ENCODE measurements at regions not wholly inside any gene's neighbourhood (a gene's known extent, or its start where the extent isn't known, plus 50 kb on each side); places are given as distances from the start of the nearest gene placed in this dataset.
A peak's percentile ranks its signal among the peaks of the same experiment; 100 is the strongest.

DNA sequence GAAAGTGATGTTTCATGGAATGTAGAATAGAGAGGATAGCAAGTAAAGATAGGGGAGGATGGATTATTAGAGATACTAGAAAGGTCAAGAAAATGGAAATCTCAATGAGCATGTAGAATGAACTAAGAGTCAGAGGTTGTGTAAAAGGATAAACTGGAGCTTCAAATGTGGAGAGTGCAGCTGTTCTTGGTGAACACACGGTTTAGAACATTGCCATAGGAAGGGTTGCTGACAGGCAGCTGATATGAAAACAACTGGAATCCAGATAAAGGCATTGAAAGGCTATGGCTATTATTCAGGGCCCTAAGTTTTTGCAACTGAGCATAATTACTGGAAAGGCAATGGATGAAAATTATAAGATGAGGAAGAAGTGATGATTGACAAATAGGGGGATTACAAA is 239.6 kb upstream of the VEGFC start:
- TF ChIP-seq, protein P1, sequence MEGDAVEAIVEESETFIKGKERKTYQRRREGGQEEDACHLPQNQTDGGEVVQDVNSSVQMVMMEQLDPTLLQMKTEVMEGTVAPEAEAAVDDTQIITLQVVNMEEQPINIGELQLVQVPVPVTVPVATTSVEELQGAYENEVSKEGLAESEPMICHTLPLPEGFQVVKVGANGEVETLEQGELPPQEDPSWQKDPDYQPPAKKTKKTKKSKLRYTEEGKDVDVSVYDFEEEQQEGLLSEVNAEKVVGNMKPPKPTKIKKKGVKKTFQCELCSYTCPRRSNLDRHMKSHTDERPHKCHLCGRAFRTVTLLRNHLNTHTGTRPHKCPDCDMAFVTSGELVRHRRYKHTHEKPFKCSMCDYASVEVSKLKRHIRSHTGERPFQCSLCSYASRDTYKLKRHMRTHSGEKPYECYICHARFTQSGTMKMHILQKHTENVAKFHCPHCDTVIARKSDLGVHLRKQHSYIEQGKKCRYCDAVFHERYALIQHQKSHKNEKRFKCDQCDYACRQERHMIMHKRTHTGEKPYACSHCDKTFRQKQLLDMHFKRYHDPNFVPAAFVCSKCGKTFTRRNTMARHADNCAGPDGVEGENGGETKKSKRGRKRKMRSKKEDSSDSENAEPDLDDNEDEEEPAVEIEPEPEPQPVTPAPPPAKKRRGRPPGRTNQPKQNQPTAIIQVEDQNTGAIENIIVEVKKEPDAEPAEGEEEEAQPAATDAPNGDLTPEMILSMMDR (IDR thresholded peaks at IDR 0.05): no peak
- TF ChIP-seq POLR2A (IDR thresholded peaks at IDR 0.05) (no peak), POLR2AphosphoS5 (IDR thresholded peaks at IDR 0.05) (no peak)
- Histone ChIP-seq H3K9me3 (no peaks in the 10 kb centered on the region), H3K36me3 (no peaks in the 10 kb centered on the region), H3K27me3 (replicated peaks; ENCODE audit: insufficient read depth) (no peaks in the 10 kb centered on the region), H3K27ac (no peak overlapping the region), H3K4me1 (replicated peaks) (no peaks in the 10 kb centered on the region), H3K4me3 (no peak overlapping the region)
- intact Hi-C loops (cut with DNase I): no loop called here
- 64% methylated on average over 1 of the region's 1 CpG for WGBS
- no peak for DNase-seq (ENCODE audit: low spot score)

DNA sequence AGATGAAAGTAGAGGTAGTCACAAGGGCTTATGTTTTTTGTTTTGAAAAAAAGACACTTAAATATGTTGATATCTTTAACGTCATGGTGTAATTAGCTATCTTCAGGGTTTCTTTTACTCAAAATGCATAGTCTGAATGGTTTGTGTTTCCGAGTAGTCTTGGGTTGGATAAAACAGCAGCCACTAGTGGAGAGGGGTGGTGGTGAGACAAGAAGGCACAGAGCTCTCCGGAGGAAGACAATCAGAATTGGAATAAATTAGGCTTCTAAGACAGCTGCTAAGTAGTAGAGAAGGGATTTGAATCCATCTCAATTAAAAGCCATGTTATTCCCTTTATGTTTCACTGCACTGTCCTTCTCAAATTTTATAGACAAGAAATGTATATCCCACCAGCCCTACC is 240.4 kb upstream of the VEGFC start:
- intact Hi-C loops (cut with DNase I): no loop called here
- H3K4me3 ChIP-seq: no peak overlapping the region
- no peak overlapping the region for H3K27ac ChIP-seq
- no peak for DNase-seq (ENCODE audit: low spot score)
- no peaks in the 10 kb centered on the region for H3K4me1 ChIP-seq (replicated peaks)
- no peaks in the 10 kb centered on the region for H3K36me3 ChIP-seq
- WGBS: 71% methylated on average over 3 of the region's 3 CpGs
- TF ChIP-seq, protein P1 (IDR thresholded peaks at IDR 0.05): no peak
- no peak for TF ChIP-seq POLR2A (IDR thresholded peaks at IDR 0.05)
- no peak for TF ChIP-seq POLR2AphosphoS5 (IDR thresholded peaks at IDR 0.05)
- no peaks in the 10 kb centered on the region for H3K9me3 ChIP-seq
- no peaks in the 10 kb centered on the region for H3K27me3 ChIP-seq (replicated peaks; ENCODE audit: insufficient read depth)

DNA sequence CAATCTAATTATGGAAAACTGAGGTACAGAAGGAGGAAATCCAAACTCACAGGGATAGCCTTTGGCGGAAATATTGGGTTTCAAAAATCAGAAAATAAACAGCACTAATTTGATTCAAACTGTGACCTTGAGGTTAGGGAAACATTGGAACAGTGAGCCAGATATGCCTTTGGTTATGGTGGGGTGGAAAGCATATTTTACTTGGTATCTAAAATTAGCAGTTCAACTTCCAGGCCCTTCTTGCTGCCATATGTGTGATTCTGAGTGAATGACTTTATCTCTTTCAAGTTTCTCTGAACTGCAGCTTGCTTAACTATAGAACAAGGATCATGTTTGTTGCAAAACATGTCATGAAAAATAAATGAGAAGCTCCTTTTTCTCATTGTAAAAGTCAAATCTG is 240.9 kb upstream of the VEGFC start:
- WGBS: 91% methylated on average over 1 of the region's 1 CpG
- H3K27me3 ChIP-seq (replicated peaks; ENCODE audit: insufficient read depth): no peaks in the 10 kb centered on the region
- H3K27ac ChIP-seq: no peak overlapping the region
- TF ChIP-seq, protein P1 (IDR thresholded peaks at IDR 0.05): no peak
- no peak for TF ChIP-seq POLR2AphosphoS5 (IDR thresholded peaks at IDR 0.05)
- TF ChIP-seq POLR2A (IDR thresholded peaks at IDR 0.05): no peak
- no peaks in the 10 kb centered on the region for H3K4me1 ChIP-seq (replicated peaks)
- H3K9me3 ChIP-seq: no peaks in the 10 kb centered on the region
- no peaks in the 10 kb centered on the region for H3K36me3 ChIP-seq
- H3K4me3 ChIP-seq: no peak overlapping the region
- intact Hi-C loops (cut with DNase I): no loop called here
- DNase-seq (ENCODE audit: low spot score): no peak

DNA sequence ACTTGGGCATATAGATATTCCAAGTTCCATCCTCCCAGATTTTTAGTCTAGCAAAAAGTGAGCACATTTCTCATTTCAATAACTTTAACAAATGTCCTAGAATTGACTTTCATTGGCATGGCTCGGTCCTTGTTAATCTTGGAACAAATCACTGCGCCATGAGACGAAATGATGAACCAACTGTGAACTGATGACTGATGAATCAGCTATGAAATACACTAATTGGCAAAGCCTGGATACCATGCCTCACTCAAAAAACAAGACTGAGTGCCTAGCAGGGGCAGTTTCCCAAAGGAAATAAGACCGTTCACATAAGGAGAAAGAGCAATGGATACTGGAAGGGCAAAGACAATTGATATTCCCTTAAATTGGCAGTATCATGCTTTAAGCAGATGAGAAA is 248.6 kb upstream of the VEGFC start:
- H3K27me3 ChIP-seq (replicated peaks; ENCODE audit: insufficient read depth): no peaks in the 10 kb centered on the region
- no peak overlapping the region for H3K4me3 ChIP-seq
- no peak for DNase-seq (ENCODE audit: low spot score)
- no peaks in the 10 kb centered on the region for H3K9me3 ChIP-seq
- H3K4me1 ChIP-seq (replicated peaks): no peaks in the 10 kb centered on the region
- H3K36me3 ChIP-seq: no peaks in the 10 kb centered on the region
- intact Hi-C loops (cut with DNase I): loop anchor here (10.0 kb wide), 2 partner anchors 257 to 477 kb away; no protein-coding TSS in a partner anchor
- 96% methylated on average over 4 of the region's 4 CpGs for WGBS
- TF ChIP-seq POLR2A (IDR thresholded peaks at IDR 0.05): no peak
- no peak for TF ChIP-seq POLR2AphosphoS5 (IDR thresholded peaks at IDR 0.05)
- TF ChIP-seq, protein P1 (IDR thresholded peaks at IDR 0.05): no peak
- H3K27ac ChIP-seq: no peak overlapping the region

DNA sequence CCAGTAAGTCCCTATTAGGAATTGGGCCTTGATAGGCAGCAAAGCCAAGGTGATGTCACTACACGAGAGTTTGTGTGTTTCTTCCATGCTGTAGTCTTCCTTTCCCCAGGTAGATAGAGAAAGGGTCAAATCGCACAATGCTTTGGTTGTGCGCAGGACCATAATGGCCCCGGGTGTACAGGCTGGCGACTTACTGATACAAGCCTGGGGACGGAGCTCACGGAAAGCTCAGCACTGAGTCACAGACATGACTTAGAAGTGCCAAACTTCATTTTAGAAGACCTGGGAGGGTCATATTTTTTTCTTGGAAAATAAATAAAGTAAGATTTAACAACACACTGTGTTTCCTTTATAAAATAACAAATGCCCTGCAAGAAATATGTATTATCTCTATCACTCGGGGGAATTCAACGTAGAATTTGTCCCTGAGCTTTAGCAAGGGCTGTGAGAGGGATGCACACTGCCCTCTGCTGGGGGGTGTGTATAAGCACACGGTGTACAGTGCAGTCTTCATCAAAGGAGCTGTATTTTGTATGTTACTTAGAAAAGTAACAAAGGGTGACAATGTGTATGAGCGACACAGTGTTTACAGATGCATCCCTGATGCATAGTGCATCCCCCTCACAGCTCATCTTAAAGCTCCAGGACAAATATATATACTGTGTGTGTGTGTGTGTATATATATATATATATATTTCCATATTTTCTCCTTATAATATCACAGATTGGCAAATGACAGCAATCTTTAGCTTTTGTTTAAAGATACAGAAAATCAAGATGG is 254.5 kb upstream of the VEGFC start:
- TF ChIP-seq POLR2A (IDR thresholded peaks at IDR 0.05) (no peak), POLR2AphosphoS5 (IDR thresholded peaks at IDR 0.05) (no peak)
- TF ChIP-seq, protein P1 (IDR thresholded peaks at IDR 0.05): peak; percentile 58 to 72 (median 68)
- Histone ChIP-seq H3K4me3 (no peak overlapping the region), H3K27ac (no peak overlapping the region), H3K27me3 (replicated peaks; ENCODE audit: insufficient read depth) (no peaks in the 10 kb centered on the region), H3K4me1 (replicated peaks) (no peaks in the 10 kb centered on the region), H3K9me3 (no peaks in the 10 kb centered on the region), H3K36me3 (no peaks in the 10 kb centered on the region)
- intact Hi-C loops (cut with DNase I): loop anchor here (5.0 to 10.0 kb wide), 3 partner anchors 262 to 670 kb away; no protein-coding TSS in a partner anchor
- 46% methylated on average over 11 of the region's 11 CpGs for WGBS
- DNase-seq (ENCODE audit: low spot score): peak; percentile 18
